HAP-1 (cell line): ENCODE measurements at regions not wholly inside any gene's neighbourhood (a gene's known extent, or its start where the extent isn't known, plus 50 kb on each side); places are given as distances from the start of the nearest gene placed in this dataset.
"Not testable (repeated sequence)": the region's sequence is repeated elsewhere in the genome, so short reads cannot be mapped to it uniquely, and the experiment has no call there.

ENCODE experiments used
- DNase-seq, 2 experiments: peaks; one replicate each; pipeline ENCODE4 v3.0.0-alpha.2; 2016 to 2020; ENCODE audit warnings: low spot score in 2 of 2
- H3K27me3 ChIP-seq: fragments of 250-450 bp; sonication (Bioruptor Pico); 2 replicates; pipeline ENCODE4 v1.5.1; 2020; ENCODE audit warnings: low read depth, mild to moderate bottlenecking, moderate library complexity
- H3K36me3 ChIP-seq: fragments of 250-450 bp; sonication (Bioruptor Pico); replicated peaks from 2 replicates; pipeline ENCODE4 v1.5.1; 2020; ENCODE audit warnings: mild to moderate bottlenecking
- H3K4me1 ChIP-seq: fragments of 250-450 bp; sonication (Bioruptor Pico); 2 replicates; pipeline ENCODE4 v1.5.1; 2020; ENCODE audit warnings: mild to moderate bottlenecking
- H3K4me3 ChIP-seq: fragments of 250-450 bp; sonication (Bioruptor Pico); 2 replicates; pipeline ENCODE4 v1.5.1; 2020; ENCODE audit warnings: mild to moderate bottlenecking, moderate library complexity
- H3K9me3 ChIP-seq: fragments of 250-450 bp; sonication (Bioruptor Pico); 2 replicates; pipeline ENCODE4 v1.5.1; 2020; ENCODE audit warnings: mild to moderate bottlenecking, moderate library complexity
- in situ Hi-C: fragments of 300-500 bp; cut with MboI; formaldehyde crosslinking; loops from 3 replicates; pipeline ENCODE4 v1.14.3; 2020; ENCODE audit warnings: low sequenced_read_pairs, inconsistent platforms, mixed read lengths

GRCh38 chr3:82581350-82581749, 819.9 kb upstream of the GBE1 start:
- Histone ChIP-seq H3K4me1 (no peaks in the 10 kb centered on the region), H3K36me3 (no peaks in the 10 kb centered on the region), H3K4me3 (no peak overlapping the region), H3K9me3 (no peaks in the 10 kb centered on the region), H3K27me3 (no peaks in the 10 kb centered on the region)
- in situ Hi-C loops: no loop called here
- DNase-seq: no peak

- DNase-seq: no peak
- no peaks in the 10 kb centered on the region for H3K9me3 ChIP-seq
- no peak overlapping the region for H3K4me3 ChIP-seq
- H3K36me3 ChIP-seq: no peaks in the 10 kb centered on the region
- H3K27me3 ChIP-seq: no peaks in the 10 kb centered on the region
- in situ Hi-C loops: no loop called here
- H3K4me1 ChIP-seq: no peaks in the 10 kb centered on the region
Measured at GRCh38 chr3:82572721-82573120, 811.3 kb upstream of the GBE1 start.

- Histone ChIP-seq H3K9me3 (no peaks in the 10 kb centered on the region), H3K4me3 (no peak overlapping the region), H3K36me3 (no peaks in the 10 kb centered on the region), H3K27me3 (no peaks in the 10 kb centered on the region), H3K4me1 (no peaks in the 10 kb centered on the region)
- in situ Hi-C loops: no loop called here
- DNase-seq: no peak
Measured at GRCh38 chr3:82568776-82569338, 807.4 kb upstream of the GBE1 start.

GRCh38 chr3:82567029-82567600, 805.7 kb upstream of the GBE1 start:
- Histone ChIP-seq H3K27me3 (no peaks in the 10 kb centered on the region), H3K36me3 (no peaks in the 10 kb centered on the region), H3K4me3 (no peak overlapping the region), H3K4me1 (no peaks in the 10 kb centered on the region), H3K9me3 (no peaks in the 10 kb centered on the region)
- in situ Hi-C loops: no loop called here
- no peak for DNase-seq

- DNase-seq: no peak
- no peaks in the 10 kb centered on the region for H3K9me3 ChIP-seq
- in situ Hi-C loops: no loop called here
- no peak overlapping the region for H3K4me3 ChIP-seq
- H3K36me3 ChIP-seq: no peaks in the 10 kb centered on the region
- H3K27me3 ChIP-seq: no peaks in the 10 kb centered on the region
- no peaks in the 10 kb centered on the region for H3K4me1 ChIP-seq
Measured at GRCh38 chr3:82562896-82563295, 801.5 kb upstream of the GBE1 start.

GRCh38 chr3:82561784-82562183, 800.3 kb upstream of the GBE1 start:
- no peaks in the 10 kb centered on the region for H3K9me3 ChIP-seq
- no peaks in the 10 kb centered on the region for H3K36me3 ChIP-seq
- no peaks in the 10 kb centered on the region for H3K27me3 ChIP-seq
- DNase-seq: no peak
- no peak overlapping the region for H3K4me3 ChIP-seq
- H3K4me1 ChIP-seq: no peaks in the 10 kb centered on the region
- in situ Hi-C loops: no loop called here

GRCh38 chr3:82558081-82558480, 796.6 kb upstream of the GBE1 start:
- Histone ChIP-seq H3K36me3 (no peaks in the 10 kb centered on the region), H3K4me3 (no peak overlapping the region), H3K9me3 (no peaks in the 10 kb centered on the region), H3K4me1 (no peaks in the 10 kb centered on the region), H3K27me3 (no peaks in the 10 kb centered on the region)
- in situ Hi-C loops: no loop called here
- no peak for DNase-seq

- H3K4me1 ChIP-seq: no peaks in the 10 kb centered on the region
- DNase-seq: no peak
- H3K9me3 ChIP-seq: no peaks in the 10 kb centered on the region
- no peaks in the 10 kb centered on the region for H3K27me3 ChIP-seq
- no peaks in the 10 kb centered on the region for H3K36me3 ChIP-seq
- in situ Hi-C loops: no loop called here
- no peak overlapping the region for H3K4me3 ChIP-seq
Measured at GRCh38 chr3:82556113-82556512, 794.7 kb upstream of the GBE1 start.

- H3K4me3 ChIP-seq, DNase-seq, in situ Hi-C loops, H3K27me3 ChIP-seq, H3K9me3 ChIP-seq, H3K36me3 ChIP-seq, H3K4me1 ChIP-seq: not testable (repeated sequence)
Measured at GRCh38 chr3:82542556-82542955, 781.1 kb upstream of the GBE1 start.

- Histone ChIP-seq H3K36me3 (no peaks in the 10 kb centered on the region), H3K4me1 (no peaks in the 10 kb centered on the region; the same call in 1 of the 2 replicates), H3K27me3 (no peaks in the 10 kb centered on the region), H3K4me3 (no peak overlapping the region), H3K9me3 (no peaks in the 10 kb centered on the region)
- no peak for DNase-seq
- in situ Hi-C loops: no loop called here
Measured at GRCh38 chr3:82521657-82522056, 760.2 kb upstream of the GBE1 start.

GRCh38 chr3:82520846-82521245, 759.4 kb upstream of the GBE1 start:
- no peaks in the 10 kb centered on the region for H3K36me3 ChIP-seq
- H3K27me3 ChIP-seq: no peaks in the 10 kb centered on the region
- no peak for DNase-seq
- no peaks in the 10 kb centered on the region for H3K9me3 ChIP-seq
- H3K4me3 ChIP-seq: no peak overlapping the region
- no peaks in the 10 kb centered on the region; the same call in 1 of the 2 replicates for H3K4me1 ChIP-seq
- in situ Hi-C loops: no loop called here

GRCh38 chr3:82509951-82510603, 748.6 kb upstream of the GBE1 start:
- Histone ChIP-seq H3K4me1 (no peaks in the 10 kb centered on the region), H3K36me3 (no peaks in the 10 kb centered on the region), H3K9me3 (no peaks in the 10 kb centered on the region), H3K4me3 (no peak overlapping the region), H3K27me3 (no peaks in the 10 kb centered on the region)
- no peak for DNase-seq
- in situ Hi-C loops: no loop called here

- Histone ChIP-seq H3K4me1 (no peaks in the 10 kb centered on the region), H3K27me3 (no peaks in the 10 kb centered on the region), H3K36me3 (no peaks in the 10 kb centered on the region), H3K4me3 (no peak overlapping the region), H3K9me3 (no peaks in the 10 kb centered on the region)
- no peak for DNase-seq
- in situ Hi-C loops: no loop called here
Measured at GRCh38 chr3:82509106-82509842, 747.8 kb upstream of the GBE1 start.

GRCh38 chr3:82506204-82506603, 744.8 kb upstream of the GBE1 start:
- no peaks in the 10 kb centered on the region for H3K27me3 ChIP-seq
- in situ Hi-C loops: no loop called here
- no peaks in the 10 kb centered on the region for H3K9me3 ChIP-seq
- no peaks in the 10 kb centered on the region for H3K36me3 ChIP-seq
- H3K4me1 ChIP-seq: no peaks in the 10 kb centered on the region
- DNase-seq: no peak
- no peak overlapping the region for H3K4me3 ChIP-seq
